ENCODE measurements at regions not wholly inside any gene's neighbourhood (a gene's known extent, or its start where the extent isn't known, plus 50 kb on each side); places are given as distances from the start of the nearest gene placed in this dataset.

GRCh38 chr13:37353911-37354310, 244.7 kb downstream of the POSTN start:
- Histone ChIP-seq H3K27ac (no peak overlapping the region), H3K4me1 (ENCODE audit: control insufficient read depth in 1 of 2, low read depth in 2 of 2) (no peaks in the 10 kb centered on the region), H3K4me3 (no peak overlapping the region), H3K36me3 (no peaks in the 10 kb centered on the region), H3K9me3 (no peaks in the 10 kb centered on the region), H3K27me3 (replicated peaks; ENCODE audit: insufficient read depth) (no peaks in the 10 kb centered on the region)
- no peak for DNase-seq (ENCODE audit: low spot score)
- no peak for TF ChIP-seq CTCF (IDR thresholded peaks at IDR 0.05)
- no peak for ATAC-seq (ENCODE audit: insufficient number of reproducible peaks, low FRiP score, low read depth)

- TF ChIP-seq CTCF (IDR thresholded peaks at IDR 0.05), result no peak
- ATAC-seq (ENCODE audit: insufficient number of reproducible peaks, low FRiP score, low read depth) (no peak), DNase-seq (ENCODE audit: low spot score) (no peak)
- Histone ChIP-seq H3K27ac (no peak overlapping the region), H3K27me3 (replicated peaks; ENCODE audit: insufficient read depth) (no peaks in the 10 kb centered on the region), H3K4me1 (ENCODE audit: control insufficient read depth in 1 of 2, low read depth in 2 of 2) (no peaks in the 10 kb centered on the region), H3K9me3 (no peaks in the 10 kb centered on the region), H3K4me3 (no peak overlapping the region), H3K36me3 (no peaks in the 10 kb centered on the region)
Measured at GRCh38 chr13:37351211-37351610, 245.7 kb upstream of the CSNK1A1L start.

- H3K27me3 ChIP-seq (replicated peaks; ENCODE audit: insufficient read depth), result no peaks in the 10 kb centered on the region
- TF ChIP-seq CTCF (IDR thresholded peaks at IDR 0.05), result no peak
- no peaks in the 10 kb centered on the region for H3K36me3 ChIP-seq
- no peaks in the 10 kb centered on the region for H3K4me1 ChIP-seq (ENCODE audit: control insufficient read depth in 1 of 2, low read depth in 2 of 2)
- ATAC-seq (ENCODE audit: insufficient number of reproducible peaks, low FRiP score, low read depth) (no peak), DNase-seq (ENCODE audit: low spot score) (no peak)
- no peak overlapping the region for H3K27ac ChIP-seq
- no peaks in the 10 kb centered on the region for H3K9me3 ChIP-seq
- no peak overlapping the region for H3K4me3 ChIP-seq
Measured at GRCh38 chr13:37349916-37350315, 244.5 kb upstream of the CSNK1A1L start.

GRCh38 chr13:37348916-37349643, 243.6 kb upstream of the CSNK1A1L start:
- no peak for DNase-seq (ENCODE audit: low spot score)
- Histone ChIP-seq H3K4me1 (ENCODE audit: control insufficient read depth in 1 of 2, low read depth in 2 of 2) (no peaks in the 10 kb centered on the region), H3K36me3 (no peaks in the 10 kb centered on the region), H3K4me3 (no peak overlapping the region), H3K9me3 (no peaks in the 10 kb centered on the region), H3K27ac (no peak overlapping the region), H3K27me3 (replicated peaks; ENCODE audit: insufficient read depth) (no peaks in the 10 kb centered on the region)
- no peak for TF ChIP-seq CTCF (IDR thresholded peaks at IDR 0.05)
- no peak for ATAC-seq (ENCODE audit: insufficient number of reproducible peaks, low FRiP score, low read depth)

- ATAC-seq (ENCODE audit: insufficient number of reproducible peaks, low FRiP score, low read depth), result no peak
- no peaks in the 10 kb centered on the region for H3K36me3 ChIP-seq
- TF ChIP-seq CTCF (IDR thresholded peaks at IDR 0.05), result no peak
Measured at GRCh38 chr13:37345869-37346268, 240.4 kb upstream of the CSNK1A1L start.

More at GRCh38 chr13:37345869-37346268, 240.4 kb upstream of the CSNK1A1L start:
- Histone ChIP-seq H3K27ac (no peak overlapping the region), H3K27me3 (replicated peaks; ENCODE audit: insufficient read depth) (no peaks in the 10 kb centered on the region), H3K9me3 (no peaks in the 10 kb centered on the region), H3K4me1 (ENCODE audit: control insufficient read depth in 1 of 2, low read depth in 2 of 2) (no peaks in the 10 kb centered on the region), H3K4me3 (no peak overlapping the region)
- no peak for DNase-seq (ENCODE audit: low spot score)

All from thoracic aorta (tissue), 2 donors.